Hepatocyte (in vitro differentiated cells): ENCODE measurements at regions not wholly inside any gene's neighbourhood (a gene's known extent, or its start where the extent isn't known, plus 50 kb on each side); places are given as distances from the start of the nearest gene placed in this dataset.

Experiments used
- EZH2 ChIP-seq: fragments of 200-600 bp; sonication (generic); IDR thresholded peaks from 2 replicates; pipeline ENCODE4 v1.6.1; 2016; ENCODE audit warnings: antibody characterized with exemption, mild to moderate bottlenecking, borderline replicate concordance
- EZH2phosphoT487 ChIP-seq: fragments of 200-600 bp; sonication (generic); IDR thresholded peaks from one replicate; pipeline ENCODE4 v1.6.1; 2018; ENCODE audit warnings: antibody characterized with exemption, mild to moderate bottlenecking, low read depth, moderate library complexity; ENCODE audit not compliant: unreplicated experiment, severe bottlenecking
- TF ChIP-seq, protein P1 (sequence below): fragments of 200-600 bp; sonication (generic); IDR thresholded peaks from 2 replicates; pipeline ENCODE4 v1.5.1; 2016; ENCODE audit warnings: antibody characterized with exemption, mild to moderate bottlenecking; ENCODE audit not compliant: poor library complexity

- TF ChIP-seq, protein P1, sequence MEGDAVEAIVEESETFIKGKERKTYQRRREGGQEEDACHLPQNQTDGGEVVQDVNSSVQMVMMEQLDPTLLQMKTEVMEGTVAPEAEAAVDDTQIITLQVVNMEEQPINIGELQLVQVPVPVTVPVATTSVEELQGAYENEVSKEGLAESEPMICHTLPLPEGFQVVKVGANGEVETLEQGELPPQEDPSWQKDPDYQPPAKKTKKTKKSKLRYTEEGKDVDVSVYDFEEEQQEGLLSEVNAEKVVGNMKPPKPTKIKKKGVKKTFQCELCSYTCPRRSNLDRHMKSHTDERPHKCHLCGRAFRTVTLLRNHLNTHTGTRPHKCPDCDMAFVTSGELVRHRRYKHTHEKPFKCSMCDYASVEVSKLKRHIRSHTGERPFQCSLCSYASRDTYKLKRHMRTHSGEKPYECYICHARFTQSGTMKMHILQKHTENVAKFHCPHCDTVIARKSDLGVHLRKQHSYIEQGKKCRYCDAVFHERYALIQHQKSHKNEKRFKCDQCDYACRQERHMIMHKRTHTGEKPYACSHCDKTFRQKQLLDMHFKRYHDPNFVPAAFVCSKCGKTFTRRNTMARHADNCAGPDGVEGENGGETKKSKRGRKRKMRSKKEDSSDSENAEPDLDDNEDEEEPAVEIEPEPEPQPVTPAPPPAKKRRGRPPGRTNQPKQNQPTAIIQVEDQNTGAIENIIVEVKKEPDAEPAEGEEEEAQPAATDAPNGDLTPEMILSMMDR, result no peak
- TF ChIP-seq EZH2 (no peak), EZH2phosphoT487 (no peak)
Observed at GRCh38 chr9:136603901-136604814, 58.3 kb upstream of the NOTCH1 start.
